WTC11 (cell line): ENCODE measurements at regions not wholly inside any gene's neighbourhood (a gene's known extent, or its start where the extent isn't known, plus 50 kb on each side); places are given as distances from the start of the nearest gene placed in this dataset.

ENCODE experiments used
- ATAC-seq: fragments of 200-7000 bp; cut with Tn5 transposase; 2 replicates; pipeline ENCODE4 v1.10.0; 2021; ENCODE audit warnings: mild to moderate bottlenecking, moderate library complexity
- CTCF ChIA-PET: fragments of 300-600 bp; sonication (Branson Sonifier 250); formaldehyde crosslinking; loops from one replicate; lab custom pipeline; 2021; ENCODE audit warnings: antibody characterized with exemption; lab: Charles Lee
- POLR2A ChIA-PET: fragments of 350-600 bp; sonication (Branson Sonifier 250); formaldehyde crosslinking; loops from one replicate; lab custom pipeline; 2021; ENCODE audit warnings: antibody characterized with exemption; lab: Charles Lee
- DNase-seq: peaks from one replicate; pipeline ENCODE4 v3.0.0; 2021; ENCODE audit warnings: low spot score
- H3K27ac Mint-ChIP-seq: 2 replicates; pipeline ENCODE4 v1.8.0; 2021; ENCODE audit warnings: mixed read lengths
- H3K27me3 Mint-ChIP-seq: 2 replicates; pipeline ENCODE4 v1.8.0; 2021; ENCODE audit warnings: low read depth, mild to moderate bottlenecking, moderate library complexity, mixed read lengths
- H3K36me3 Mint-ChIP-seq: 2 replicates; pipeline ENCODE4 v1.8.0; 2021; ENCODE audit warnings: mixed read lengths
- H3K4me1 Mint-ChIP-seq: 2 replicates; pipeline ENCODE4 v1.8.0; 2022; ENCODE audit warnings: mixed read lengths
- H3K4me3 Mint-ChIP-seq: 2 replicates; pipeline ENCODE4 v1.8.0; 2021; ENCODE audit warnings: mild to moderate bottlenecking, moderate library complexity, mixed read lengths
- H3K9me3 Mint-ChIP-seq: 2 replicates; pipeline ENCODE4 v1.8.0; 2021; ENCODE audit warnings: mixed read lengths
- CTCF ChIP-seq: fragments of 200-600 bp; IDR thresholded peaks from 2 replicates; pipeline ENCODE4 v1.8.0; 2022; ENCODE audit warnings: antibody characterized with exemption
- FOXJ3 ChIP-seq: sonication (generic); formaldehyde crosslinking; IDR thresholded peaks from 2 replicates; pipeline ENCODE4 v1.9.0; 2021; ENCODE audit warnings: missing genetic modification reagents, mild to moderate bottlenecking, borderline replicate concordance
- FOXK1 ChIP-seq: sonication (generic); formaldehyde crosslinking; IDR thresholded peaks from 2 replicates; pipeline ENCODE4 v1.8.0; 2022; ENCODE audit warnings: mild to moderate bottlenecking, moderate library complexity, missing genetic modification reagents
- GTF2I ChIP-seq: fragments of 250-450 bp; sonication (Bioruptor Pico); conservative IDR thresholded peaks from 2 replicates; pipeline ENCODE4 v1.4.0; 2021; ENCODE audit warnings: mild to moderate bottlenecking
- NFATC4 ChIP-seq: fragments of 250-450 bp; sonication (Bioruptor Pico); IDR thresholded peaks from 2 replicates; pipeline ENCODE4 v1.9.0; 2021; ENCODE audit warnings: mild to moderate bottlenecking
- NFYB ChIP-seq: sonication (generic); formaldehyde crosslinking; conservative IDR thresholded peaks from 2 replicates; pipeline ENCODE4 v1.8.0; 2022; ENCODE audit warnings: low read depth, missing genetic modification reagents
- RORB ChIP-seq: fragments of 250-450 bp; sonication (Bioruptor Pico); IDR thresholded peaks from 2 replicates; pipeline ENCODE4 v1.9.0; 2021; ENCODE audit warnings: mild to moderate bottlenecking
- SMAD4 ChIP-seq: sonication (generic); formaldehyde crosslinking; IDR thresholded peaks from 2 replicates; pipeline ENCODE4 v1.8.0; 2022; ENCODE audit warnings: mild to moderate bottlenecking, missing genetic modification reagents
- TCF7 ChIP-seq: sonication (generic); formaldehyde crosslinking; IDR thresholded peaks from 2 replicates; pipeline ENCODE4 v1.8.0; 2022; ENCODE audit warnings: mild to moderate bottlenecking, low read depth, missing genetic modification reagents, moderate library complexity
- ZNF121 ChIP-seq: sonication (generic); formaldehyde crosslinking; IDR thresholded peaks from 2 replicates; pipeline ENCODE4 v1.8.0; 2023; ENCODE audit warnings: missing genetic modification reagents
- ZNF232 ChIP-seq: sonication (generic); formaldehyde crosslinking; IDR thresholded peaks from 2 replicates; pipeline ENCODE4 v1.8.0; 2022; ENCODE audit warnings: mild to moderate bottlenecking, missing genetic modification reagents
- ZNF512 ChIP-seq: sonication (generic); formaldehyde crosslinking; IDR thresholded peaks from 2 replicates; pipeline ENCODE4 v1.8.1; 2022; ENCODE audit warnings: missing genetic modification reagents, borderline replicate concordance
- ZNF671 ChIP-seq: fragments of 250-450 bp; sonication (Bioruptor Pico); IDR thresholded peaks from 2 replicates; pipeline ENCODE4 v1.8.0; 2021; ENCODE audit warnings: mild to moderate bottlenecking
- TF ChIP-seq, protein P1 (sequence below): fragments of 250-450 bp; sonication (Bioruptor Pico); IDR thresholded peaks from 2 replicates; pipeline ENCODE4 v1.9.0; 2021; ENCODE audit warnings: mild to moderate bottlenecking
- TF ChIP-seq, protein P2 (sequence below): fragments of 250-450 bp; sonication (Bioruptor Pico); IDR thresholded peaks from 2 replicates; pipeline ENCODE4 v2.1.2; 2022; ENCODE audit warnings: mild to moderate bottlenecking, moderate library complexity
- TF ChIP-seq, protein P3 (sequence below): sonication (generic); formaldehyde crosslinking; IDR thresholded peaks from 2 replicates; pipeline ENCODE4 v1.8.0; 2022; ENCODE audit warnings: missing genetic modification reagents
- TF ChIP-seq, protein P4 (sequence below): fragments of 250-450 bp; sonication (Bioruptor Pico); IDR thresholded peaks from 2 replicates; pipeline ENCODE4 v1.9.0; 2021; ENCODE audit warnings: moderate library complexity, mild to moderate bottlenecking, inconsistent platforms, borderline replicate concordance

- TF ChIP-seq FOXK1 (CRISPR knock-in tag) (no peak), ZNF512 (CRISPR knock-in tag) (no peak), SMAD4 (CRISPR knock-in tag) (no peak), GTF2I (CRISPR knock-in tag) (no peak), RORB (CRISPR knock-in tag) (no peak)
These were observed 312.5 kb downstream of the CETN3 start (continued) for GRCh38 chr5:90097082-90097477.

- ChIA-PET CTCF (no interaction called here), POLR2A (no interaction called here)
- DNase-seq, result no peak
- Mint-ChIP-seq H3K4me3 (no peak overlapping the region), H3K4me1 (no peaks in the 10 kb centered on the region), H3K27me3 (no peaks in the 10 kb centered on the region), H3K27ac (no peak overlapping the region)
- TF ChIP-seq, protein P1, sequence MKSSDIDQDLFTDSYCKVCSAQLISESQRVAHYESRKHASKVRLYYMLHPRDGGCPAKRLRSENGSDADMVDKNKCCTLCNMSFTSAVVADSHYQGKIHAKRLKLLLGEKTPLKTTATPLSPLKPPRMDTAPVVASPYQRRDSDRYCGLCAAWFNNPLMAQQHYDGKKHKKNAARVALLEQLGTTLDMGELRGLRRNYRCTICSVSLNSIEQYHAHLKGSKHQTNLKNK, result no peak
- TF ChIP-seq NFYB (CRISPR knock-in tag) (no peak), ZNF121 (CRISPR knock-in tag) (no peak), TCF7 (CRISPR knock-in tag) (no peak), ZNF232 (CRISPR knock-in tag) (no peak), NFATC4 (CRISPR knock-in tag) (no peak)
- TF ChIP-seq, protein P2, sequence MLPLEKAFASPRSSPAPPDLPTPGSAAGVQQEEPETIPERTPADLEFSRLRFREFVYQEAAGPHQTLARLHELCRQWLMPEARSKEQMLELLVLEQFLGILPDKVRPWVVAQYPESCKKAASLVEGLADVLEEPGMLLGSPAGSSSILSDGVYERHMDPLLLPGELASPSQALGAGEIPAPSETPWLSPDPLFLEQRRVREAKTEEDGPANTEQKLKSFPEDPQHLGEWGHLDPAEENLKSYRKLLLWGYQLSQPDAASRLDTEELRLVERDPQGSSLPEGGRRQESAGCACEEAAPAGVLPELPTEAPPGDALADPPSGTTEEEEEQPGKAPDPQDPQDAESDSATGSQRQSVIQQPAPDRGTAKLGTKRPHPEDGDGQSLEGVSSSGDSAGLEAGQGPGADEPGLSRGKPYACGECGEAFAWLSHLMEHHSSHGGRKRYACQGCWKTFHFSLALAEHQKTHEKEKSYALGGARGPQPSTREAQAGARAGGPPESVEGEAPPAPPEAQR (CRISPR knock-in tag), result no peak
- TF ChIP-seq, protein P3, sequence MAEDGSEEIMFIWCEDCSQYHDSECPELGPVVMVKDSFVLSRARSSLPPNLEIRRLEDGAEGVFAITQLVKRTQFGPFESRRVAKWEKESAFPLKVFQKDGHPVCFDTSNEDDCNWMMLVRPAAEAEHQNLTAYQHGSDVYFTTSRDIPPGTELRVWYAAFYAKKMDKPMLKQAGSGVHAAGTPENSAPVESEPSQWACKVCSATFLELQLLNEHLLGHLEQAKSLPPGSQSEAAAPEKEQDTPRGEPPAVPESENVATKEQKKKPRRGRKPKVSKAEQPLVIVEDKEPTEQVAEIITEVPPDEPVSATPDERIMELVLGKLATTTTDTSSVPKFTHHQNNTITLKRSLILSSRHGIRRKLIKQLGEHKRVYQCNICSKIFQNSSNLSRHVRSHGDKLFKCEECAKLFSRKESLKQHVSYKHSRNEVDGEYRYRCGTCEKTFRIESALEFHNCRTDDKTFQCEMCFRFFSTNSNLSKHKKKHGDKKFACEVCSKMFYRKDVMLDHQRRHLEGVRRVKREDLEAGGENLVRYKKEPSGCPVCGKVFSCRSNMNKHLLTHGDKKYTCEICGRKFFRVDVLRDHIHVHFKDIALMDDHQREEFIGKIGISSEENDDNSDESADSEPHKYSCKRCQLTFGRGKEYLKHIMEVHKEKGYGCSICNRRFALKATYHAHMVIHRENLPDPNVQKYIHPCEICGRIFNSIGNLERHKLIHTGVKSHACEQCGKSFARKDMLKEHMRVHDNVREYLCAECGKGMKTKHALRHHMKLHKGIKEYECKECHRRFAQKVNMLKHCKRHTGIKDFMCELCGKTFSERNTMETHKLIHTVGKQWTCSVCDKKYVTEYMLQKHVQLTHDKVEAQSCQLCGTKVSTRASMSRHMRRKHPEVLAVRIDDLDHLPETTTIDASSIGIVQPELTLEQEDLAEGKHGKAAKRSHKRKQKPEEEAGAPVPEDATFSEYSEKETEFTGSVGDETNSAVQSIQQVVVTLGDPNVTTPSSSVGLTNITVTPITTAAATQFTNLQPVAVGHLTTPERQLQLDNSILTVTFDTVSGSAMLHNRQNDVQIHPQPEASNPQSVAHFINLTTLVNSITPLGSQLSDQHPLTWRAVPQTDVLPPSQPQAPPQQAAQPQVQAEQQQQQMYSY, result no peak
- TF ChIP-seq, protein P4, sequence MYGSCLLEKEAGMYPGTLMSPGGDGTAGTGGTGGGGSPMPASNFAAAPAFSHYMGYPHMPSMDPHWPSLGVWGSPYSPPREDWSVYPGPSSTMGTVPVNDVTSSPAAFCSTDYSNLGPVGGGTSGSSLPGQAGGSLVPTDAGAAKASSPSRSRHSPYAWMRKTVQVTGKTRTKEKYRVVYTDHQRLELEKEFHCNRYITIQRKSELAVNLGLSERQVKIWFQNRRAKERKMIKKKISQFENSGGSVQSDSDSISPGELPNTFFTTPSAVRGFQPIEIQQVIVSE, result no peak
- TF ChIP-seq, all 79 proteins: peak for 0
- Mint-ChIP-seq H3K9me3 (no peaks in the 10 kb centered on the region), H3K36me3 (no peaks in the 10 kb centered on the region)
- ATAC-seq, result no peak; the same call in 1 of the 2 replicates
These were observed 313.0 kb downstream of the CETN3 start for GRCh38 chr5:90096415-90097081.

DNA sequence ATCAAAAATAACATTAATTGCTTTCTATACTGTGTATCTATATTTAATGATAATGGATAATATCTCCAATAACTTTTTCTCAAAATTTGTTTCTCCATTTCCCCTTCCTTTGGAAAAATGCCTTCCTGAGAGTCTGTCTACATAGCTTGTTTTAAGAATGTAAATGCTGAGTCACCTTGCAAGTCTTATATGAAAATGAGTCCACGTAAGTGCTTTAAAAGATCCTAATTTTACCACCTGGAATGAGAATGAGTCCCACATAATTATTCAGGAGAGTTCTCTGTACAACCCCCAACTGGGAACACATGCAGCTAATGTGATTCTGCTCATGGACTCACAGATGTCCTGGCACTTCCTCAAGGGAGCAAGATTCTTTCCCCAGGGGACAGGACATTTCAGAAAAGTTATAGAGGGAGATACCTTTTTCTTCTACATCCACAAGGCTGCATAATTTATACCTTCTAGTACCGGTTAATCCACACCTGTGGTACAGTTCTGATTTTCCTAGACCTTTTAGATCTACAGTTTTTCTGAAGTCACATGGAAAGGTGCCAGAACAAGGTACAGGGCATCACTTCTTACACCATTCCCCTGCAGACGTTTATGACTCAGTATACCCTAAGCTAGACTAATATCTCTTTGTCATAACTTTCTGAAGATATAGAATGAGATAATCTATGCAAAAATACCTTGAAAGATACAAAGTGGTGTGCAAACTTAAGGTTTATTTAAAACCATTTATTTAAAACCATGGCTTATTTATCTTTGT is 314.1 kb downstream of the CETN3 start:
- ATAC-seq, result no peak

More for the DNA sequence above, 314.1 kb downstream of the CETN3 start:
- H3K36me3 Mint-ChIP-seq, result no peaks in the 10 kb centered on the region
- CTCF ChIA-PET, result no interaction called here
- TF ChIP-seq ZNF671 (CRISPR knock-in tag) (no peak), CTCF (no peak), FOXJ3 (CRISPR knock-in tag) (no peak)
- POLR2A ChIA-PET, result no interaction called here
- no peak overlapping the region for H3K27ac Mint-ChIP-seq
- H3K4me1 Mint-ChIP-seq, result no peaks in the 10 kb centered on the region
- peaks cover under 1% of the 10 kb centered on the region for H3K9me3 Mint-ChIP-seq
- H3K4me3 Mint-ChIP-seq, result no peak overlapping the region
- DNase-seq, result no peak
- H3K27me3 Mint-ChIP-seq, result no peaks in the 10 kb centered on the region
